CD4-positive, alpha-beta memory T cell (primary cell): ENCODE measurements at regions not wholly inside any gene's neighbourhood (a gene's known extent, or its start where the extent isn't known, plus 50 kb on each side); places are given as distances from the start of the nearest gene placed in this dataset.
"Not testable (repeated sequence)": the region's sequence is repeated elsewhere in the genome, so short reads cannot be mapped to it uniquely, and the experiment has no call there.

ENCODE experiments used
- CTCF ChIA-PET: fragments of 350-600 bp; sonication (Branson Sonifier 250); formaldehyde crosslinking; loops from one replicate; lab custom pipeline; 2021; ENCODE audit warnings: inconsistent platforms; ENCODE audit not compliant: partially characterized antibody; lab: Charles Lee
- POLR2A ChIA-PET: fragments of 350-600 bp; sonication (Branson Sonifier 250); formaldehyde crosslinking; loops from one replicate; lab custom pipeline; 2021; ENCODE audit not compliant: partially characterized antibody; lab: Charles Lee
- DNase-seq, 5 donors: peaks; one replicate each; pipeline versions ENCODE4 v3.0.0 to v3.0.0-alpha.2; 2020 to 2022; ENCODE audit warnings: mixed read lengths in 1 of 5
- H3K27ac ChIP-seq: one replicate; pipeline ENCODE4 v1.7.0; 2013; ENCODE audit warnings: low read depth, low read length
- H3K27me3 ChIP-seq: 2 replicates; pipeline ENCODE4 v1.7.0; 2013; ENCODE audit warnings: mild to moderate bottlenecking, low read length, moderate library complexity; ENCODE audit not compliant: insufficient read depth
- H3K36me3 ChIP-seq: 2 replicates; pipeline ENCODE4 v1.7.0; 2013; ENCODE audit warnings: mild to moderate bottlenecking, low read length, moderate library complexity; ENCODE audit not compliant: insufficient read depth
- H3K4me1 ChIP-seq: 2 replicates; pipeline ENCODE4 v1.7.0; 2013; ENCODE audit warnings: mild to moderate bottlenecking, low read length, moderate library complexity; ENCODE audit not compliant: insufficient read depth
- H3K4me3 ChIP-seq, 2 donors: one replicate each; pipeline ENCODE4 v1.7.0; 2013; ENCODE audit warnings: low read length in 2 of 2, mild to moderate bottlenecking in 1 of 2
- H3K9me3 ChIP-seq, 2 donors: one replicate each; pipeline ENCODE4 v1.7.0; 2013; ENCODE audit warnings: low read length in 2 of 2, control low read depth in 1 of 2; ENCODE audit not compliant: control insufficient read depth in 1 of 2
- H3K27ac Mint-ChIP-seq, 7 donors: one replicate each; pipeline ENCODE4 v1.8.0; 2020 to 2021; ENCODE audit warnings: mixed read lengths in 7 of 7, mild to moderate bottlenecking in 6 of 7, inconsistent platforms in 3 of 7, moderate library complexity in 3 of 7
- H3K27me3 Mint-ChIP-seq, 2 donors: one replicate each; pipeline ENCODE4 v1.8.0; 2020 to 2021; ENCODE audit warnings: mixed read lengths in 2 of 2
- H3K36me3 Mint-ChIP-seq, 2 donors: one replicate each; pipeline ENCODE4 v1.8.0; 2020 to 2021; ENCODE audit warnings: mixed read lengths in 2 of 2, inconsistent platforms in 1 of 2, mild to moderate bottlenecking in 1 of 2
- H3K4me1 Mint-ChIP-seq, 4 donors: one replicate each; pipeline ENCODE4 v1.8.0; 2020 to 2021; ENCODE audit warnings: mixed read lengths in 4 of 4, mild to moderate bottlenecking in 1 of 4
- H3K4me3 Mint-ChIP-seq, 8 donors: one replicate each; pipeline ENCODE4 v1.8.0; 2020 to 2021; ENCODE audit warnings: mixed read lengths in 8 of 8, mild to moderate bottlenecking in 7 of 8, moderate library complexity in 6 of 8, inconsistent platforms in 3 of 8
- H3K9me3 Mint-ChIP-seq, 8 donors: one replicate each; pipeline ENCODE4 v1.8.0; 2020 to 2021; ENCODE audit warnings: mixed read lengths in 8 of 8, mild to moderate bottlenecking in 5 of 8, inconsistent platforms in 3 of 8, moderate library complexity in 1 of 8
- intact Hi-C: fragments of 100-400 bp; cut with micrococcal nuclease; formaldehyde crosslinking; loops from one replicate; pipeline ENCODE4 v1.15.1; 2023

DNA sequence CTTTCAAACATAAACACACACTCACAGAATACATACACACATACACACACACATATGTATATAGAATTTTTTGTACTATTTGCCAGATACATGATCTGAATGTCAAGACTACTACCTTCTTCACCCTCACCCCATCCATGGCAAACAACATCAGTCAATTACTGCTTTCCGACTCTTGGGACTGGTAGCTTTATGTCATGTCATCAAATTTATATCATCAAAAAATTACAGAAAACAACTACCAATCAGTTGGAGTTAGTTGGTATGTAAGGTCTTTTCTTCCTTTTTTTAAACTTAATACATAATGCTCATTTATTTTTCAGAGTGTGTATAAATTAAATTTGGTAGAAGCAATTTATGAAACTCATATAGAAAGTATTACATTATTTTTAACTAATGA lies 305.7 kb upstream of the MDFIC2 start:
- peaks cover 0 to 6% (median 0%) of the 10 kb centered on the region in 8 donors for H3K9me3 Mint-ChIP-seq
- no peak overlapping the region for H3K27ac ChIP-seq
- no peak for DNase-seq
- no peaks in the 10 kb centered on the region for H3K27me3 ChIP-seq
- intact Hi-C loops = no loop called here
- no peak overlapping the region for H3K27ac Mint-ChIP-seq
- H3K27me3 Mint-ChIP-seq = peaks cover 12 to 16% of the 10 kb centered on the region in 2 donors
- H3K4me3 ChIP-seq = no peak overlapping the region
- no peaks in the 10 kb centered on the region for H3K4me1 ChIP-seq
- ChIA-PET POLR2A (no interaction called here), CTCF (no interaction called here)
- H3K36me3 ChIP-seq = no peaks in the 10 kb centered on the region
- no peaks in the 10 kb centered on the region for H3K4me1 Mint-ChIP-seq
- H3K4me3 Mint-ChIP-seq = no peak overlapping the region
- no peaks in the 10 kb centered on the region for H3K36me3 Mint-ChIP-seq
- H3K9me3 ChIP-seq = no peaks in the 10 kb centered on the region

GRCh38 chr3:70617349-70617748 lies 304.9 kb upstream of the MDFIC2 start:
- POLR2A ChIA-PET, H3K4me1 Mint-ChIP-seq, intact Hi-C loops, H3K27me3 ChIP-seq, H3K27ac Mint-ChIP-seq, DNase-seq, H3K4me3 ChIP-seq, H3K36me3 Mint-ChIP-seq, H3K9me3 ChIP-seq, H3K27ac ChIP-seq, H3K4me3 Mint-ChIP-seq, H3K4me1 ChIP-seq, H3K9me3 Mint-ChIP-seq, H3K36me3 ChIP-seq: not testable (repeated sequence)
- CTCF ChIA-PET = interaction anchor here (1.1 kb wide), 1 partner anchor 13 kb away, joined by 4 read pairs; no protein-coding TSS in a partner anchor
- H3K27me3 Mint-ChIP-seq = peaks cover 12 to 18% of the 10 kb centered on the region in 2 donors

GRCh38 chr3:70615286-70615685 lies 302.8 kb upstream of the MDFIC2 start:
- Mint-ChIP-seq H3K27me3 (peaks cover 10 to 12% of the 10 kb centered on the region in 2 donors), H3K36me3 (no peaks in the 10 kb centered on the region), H3K4me1 (no peaks in the 10 kb centered on the region), H3K9me3 (peaks cover 0 to 3% (median 0%) of the 10 kb centered on the region in 8 donors), H3K4me3 (no peak overlapping the region), H3K27ac (no peak overlapping the region)
- intact Hi-C loops = no loop called here
- H3K4me3 ChIP-seq = no peak overlapping the region
- H3K9me3 ChIP-seq = no peaks in the 10 kb centered on the region
- DNase-seq = no peak
- POLR2A ChIA-PET = no interaction called here
- CTCF ChIA-PET = no interaction called here
- no peaks in the 10 kb centered on the region for H3K27me3 ChIP-seq
- no peaks in the 10 kb centered on the region for H3K4me1 ChIP-seq
- no peak overlapping the region for H3K27ac ChIP-seq
- no peaks in the 10 kb centered on the region for H3K36me3 ChIP-seq

- DNase-seq = no peak
- POLR2A ChIA-PET = no interaction called here
- H3K27me3 Mint-ChIP-seq = peaks cover 9% of the 10 kb centered on the region in 2 donors
- no peak overlapping the region for H3K27ac Mint-ChIP-seq
- Histone ChIP-seq H3K4me3 (no peak overlapping the region), H3K4me1 (no peaks in the 10 kb centered on the region), H3K27ac (no peak overlapping the region), H3K36me3 (no peaks in the 10 kb centered on the region), H3K27me3 (no peaks in the 10 kb centered on the region), H3K9me3 (no peaks in the 10 kb centered on the region)
- no peaks in the 10 kb centered on the region for H3K36me3 Mint-ChIP-seq
- CTCF ChIA-PET = no interaction called here
- intact Hi-C loops = no loop called here
- no peak overlapping the region for H3K4me3 Mint-ChIP-seq
- H3K4me1 Mint-ChIP-seq = no peaks in the 10 kb centered on the region
- H3K9me3 Mint-ChIP-seq = peaks cover 0 to 3% (median 0%) of the 10 kb centered on the region in 8 donors
These were observed 301.7 kb upstream of the MDFIC2 start for GRCh38 chr3:70614111-70614510.

DNA sequence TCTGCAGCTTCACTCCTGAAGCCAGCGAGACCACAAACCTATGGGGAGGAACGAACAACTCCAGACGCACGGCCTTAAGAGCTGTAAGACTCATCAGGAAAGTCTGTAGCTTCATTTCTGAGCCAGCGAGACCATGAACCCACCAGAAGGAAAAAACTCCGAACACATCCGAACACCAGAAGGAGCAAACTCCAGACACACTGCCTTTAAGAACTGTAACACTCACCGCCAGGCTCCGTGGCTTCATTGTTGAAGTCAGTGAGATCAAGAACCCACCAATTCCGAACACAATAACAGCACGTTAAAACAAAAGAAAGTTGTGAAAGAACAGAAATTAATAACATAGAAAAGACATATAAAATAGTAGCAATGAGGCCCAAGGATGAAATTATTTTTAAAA lies 300.5 kb upstream of the MDFIC2 start:
- no peak overlapping the region for H3K27ac Mint-ChIP-seq
- Histone ChIP-seq H3K9me3 (no peaks in the 10 kb centered on the region), H3K36me3 (no peaks in the 10 kb centered on the region), H3K27ac (no peak overlapping the region), H3K4me1 (no peaks in the 10 kb centered on the region), H3K4me3 (no peak overlapping the region), H3K27me3 (no peaks in the 10 kb centered on the region)
- peaks cover 0 to 3% (median 0%) of the 10 kb centered on the region in 8 donors for H3K9me3 Mint-ChIP-seq
- no peak for DNase-seq
- ChIA-PET POLR2A (no interaction called here), CTCF (no interaction called here)
- H3K4me1 Mint-ChIP-seq = no peaks in the 10 kb centered on the region
- H3K36me3 Mint-ChIP-seq = no peaks in the 10 kb centered on the region
- H3K4me3 Mint-ChIP-seq = no peak overlapping the region
- peaks cover 10 to 11% of the 10 kb centered on the region in 2 donors for H3K27me3 Mint-ChIP-seq
- intact Hi-C loops = no loop called here

DNA sequence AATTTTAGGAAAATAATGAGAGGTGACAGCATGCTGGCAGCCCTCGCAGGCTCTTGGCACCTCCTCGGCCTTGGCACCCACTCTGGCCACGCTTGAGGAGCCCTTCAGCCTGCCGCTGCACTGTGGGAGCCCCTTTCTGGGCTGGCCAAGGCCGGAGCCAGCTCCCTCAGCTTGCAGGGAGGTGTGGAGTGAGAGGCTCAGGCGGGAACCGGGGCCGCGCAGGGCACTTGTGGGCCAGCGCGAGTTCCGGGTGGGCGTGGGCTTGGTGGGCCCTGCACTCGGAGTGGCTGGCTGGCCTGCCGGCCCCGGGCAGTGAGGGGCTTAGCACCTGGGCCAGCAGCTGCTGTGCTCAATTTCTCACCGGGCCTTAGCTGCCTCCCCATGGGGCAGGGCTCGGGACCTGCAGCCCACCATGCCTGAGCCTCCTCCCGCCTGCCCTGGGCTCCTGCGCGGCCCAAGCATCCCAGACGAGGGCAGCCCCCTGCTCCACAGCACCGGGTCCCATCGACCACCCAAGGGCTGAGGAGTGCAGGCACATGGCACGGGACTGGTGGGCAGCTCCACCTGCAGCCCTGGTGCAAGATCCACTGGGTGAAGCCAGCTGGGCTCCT lies 299.3 kb upstream of the MDFIC2 start:
- DNase-seq = peak in 1 of 5 donors; percentile 19
- H3K27ac Mint-ChIP-seq, H3K4me3 Mint-ChIP-seq, H3K4me1 Mint-ChIP-seq, H3K4me1 ChIP-seq, H3K4me3 ChIP-seq, POLR2A ChIA-PET, H3K27me3 ChIP-seq, H3K9me3 Mint-ChIP-seq, CTCF ChIA-PET, H3K9me3 ChIP-seq, H3K27me3 Mint-ChIP-seq, intact Hi-C loops, H3K36me3 Mint-ChIP-seq, H3K36me3 ChIP-seq, H3K27ac ChIP-seq: not testable (repeated sequence)

GRCh38 chr3:70608434-70608833 lies 296.0 kb upstream of the MDFIC2 start:
- no peaks in the 10 kb centered on the region for H3K36me3 Mint-ChIP-seq
- ChIA-PET POLR2A (no interaction called here), CTCF (no interaction called here)

More at GRCh38 chr3:70608434-70608833, 296.0 kb upstream of the MDFIC2 start:
- no peaks in the 10 kb centered on the region for H3K27me3 ChIP-seq
- no peaks in the 10 kb centered on the region for H3K36me3 ChIP-seq
- Mint-ChIP-seq H3K27me3 (peaks cover 6 to 11% of the 10 kb centered on the region in 2 donors), H3K9me3 (peaks cover 0 to 3% (median 0%) of the 10 kb centered on the region in 8 donors), H3K27ac (no peak overlapping the region), H3K4me3 (no peak overlapping the region), H3K4me1 (no peaks in the 10 kb centered on the region)
- H3K4me3 ChIP-seq = no peak overlapping the region
- H3K27ac ChIP-seq = no peak overlapping the region
- no peaks in the 10 kb centered on the region for H3K9me3 ChIP-seq
- no peak for DNase-seq
- intact Hi-C loops = no loop called here
- H3K4me1 ChIP-seq = no peaks in the 10 kb centered on the region
